ENCODE measurements at regions not wholly inside any gene's neighbourhood (a gene's known extent, or its start where the extent isn't known, plus 50 kb on each side); places are given as distances from the start of the nearest gene placed in this dataset.

DNA sequence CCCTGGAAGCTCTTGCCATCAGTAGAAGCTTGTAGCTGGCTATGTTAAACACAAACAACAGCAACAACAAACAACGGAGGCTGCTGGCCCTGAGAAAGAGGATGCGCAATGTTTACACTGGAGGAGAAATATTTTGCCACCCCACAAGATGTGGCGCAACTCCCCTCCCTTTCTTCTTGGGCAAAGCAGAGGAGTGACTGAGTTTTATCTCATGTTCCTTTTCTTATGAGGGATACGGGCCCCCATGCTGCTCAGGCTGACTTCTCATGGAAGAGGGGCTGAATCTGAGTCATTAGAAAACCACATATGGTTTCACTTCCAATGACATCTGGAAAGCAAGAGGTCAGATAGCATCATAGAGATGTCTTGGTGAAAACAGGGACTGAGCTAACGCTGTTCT is 75.9 kb upstream of the HDDC2 start:
- no peak for TF ChIP-seq ZNF212 (CRISPR knock-in tag; IDR thresholded peaks at IDR 0.05)
- TF ChIP-seq, protein P1, sequence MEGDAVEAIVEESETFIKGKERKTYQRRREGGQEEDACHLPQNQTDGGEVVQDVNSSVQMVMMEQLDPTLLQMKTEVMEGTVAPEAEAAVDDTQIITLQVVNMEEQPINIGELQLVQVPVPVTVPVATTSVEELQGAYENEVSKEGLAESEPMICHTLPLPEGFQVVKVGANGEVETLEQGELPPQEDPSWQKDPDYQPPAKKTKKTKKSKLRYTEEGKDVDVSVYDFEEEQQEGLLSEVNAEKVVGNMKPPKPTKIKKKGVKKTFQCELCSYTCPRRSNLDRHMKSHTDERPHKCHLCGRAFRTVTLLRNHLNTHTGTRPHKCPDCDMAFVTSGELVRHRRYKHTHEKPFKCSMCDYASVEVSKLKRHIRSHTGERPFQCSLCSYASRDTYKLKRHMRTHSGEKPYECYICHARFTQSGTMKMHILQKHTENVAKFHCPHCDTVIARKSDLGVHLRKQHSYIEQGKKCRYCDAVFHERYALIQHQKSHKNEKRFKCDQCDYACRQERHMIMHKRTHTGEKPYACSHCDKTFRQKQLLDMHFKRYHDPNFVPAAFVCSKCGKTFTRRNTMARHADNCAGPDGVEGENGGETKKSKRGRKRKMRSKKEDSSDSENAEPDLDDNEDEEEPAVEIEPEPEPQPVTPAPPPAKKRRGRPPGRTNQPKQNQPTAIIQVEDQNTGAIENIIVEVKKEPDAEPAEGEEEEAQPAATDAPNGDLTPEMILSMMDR (IDR thresholded peaks at IDR 0.05 in 2 of 3, conservative IDR thresholded peaks at IDR 0.05 in 1 of 3; ENCODE audit: insufficient read depth in 2 of 3, low read depth in 1 of 3, low read length in 3 of 3), result no peak
- TF ChIP-seq PHTF2 (CRISPR knock-in tag; IDR thresholded peaks at IDR 0.05), result no peak
- TF ChIP-seq, protein P2, sequence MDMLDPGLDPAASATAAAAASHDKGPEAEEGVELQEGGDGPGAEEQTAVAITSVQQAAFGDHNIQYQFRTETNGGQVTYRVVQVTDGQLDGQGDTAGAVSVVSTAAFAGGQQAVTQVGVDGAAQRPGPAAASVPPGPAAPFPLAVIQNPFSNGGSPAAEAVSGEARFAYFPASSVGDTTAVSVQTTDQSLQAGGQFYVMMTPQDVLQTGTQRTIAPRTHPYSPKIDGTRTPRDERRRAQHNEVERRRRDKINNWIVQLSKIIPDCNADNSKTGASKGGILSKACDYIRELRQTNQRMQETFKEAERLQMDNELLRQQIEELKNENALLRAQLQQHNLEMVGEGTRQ (CRISPR knock-in tag; IDR thresholded peaks at IDR 0.05), result no peak
- no peak for TF ChIP-seq POLR2AphosphoS5 (IDR thresholded peaks at IDR 0.05; ENCODE audit: control insufficient read depth, insufficient read depth, low read depth, low read length)
